IMR-90 (cell line): ENCODE measurements at regions not wholly inside any gene's neighbourhood (a gene's known extent, or its start where the extent isn't known, plus 50 kb on each side); places are given as distances from the start of the nearest gene placed in this dataset.

Experiments
- ATAC-seq: fragments of 200-7000 bp; cut with Tn5 transposase; 2 replicates; pipeline ENCODE4 v1.9.1; 2020; ENCODE audit warnings: low read depth, mild to moderate bottlenecking, moderate library complexity
- BruUV-seq: library from RNA; stranded (reverse); fragments of 400-500 nt; replicated peaks from 2 replicates; lab custom pipeline; 2021; lab: Mats Ljungman, UMichigan
- CTCF ChIA-PET: fragments of 300-600 bp; formaldehyde crosslinking; extraction: SDS; loops from one replicate; lab custom pipeline; 2021; ENCODE audit warnings: antibody characterized with exemption; lab: Yijun Ruan, JAX
- POLR2A ChIA-PET: fragments of 300-600 bp; sonication (Branson Sonifier 250); formaldehyde crosslinking; loops from one replicate; lab custom pipeline; 2022; ENCODE audit warnings: antibody characterized with exemption; ENCODE audit not compliant: unreplicated experiment; lab: Charles Lee
- DNase-seq: peaks from one replicate; pipeline ENCODE4 v3.0.0; 2013
- H2AFZ ChIP-seq: replicated peaks from 2 replicates; pipeline ENCODE3; 2013; ENCODE audit warnings: low read length, mild to moderate bottlenecking; ENCODE audit not compliant: poor library complexity
- H2AK5ac ChIP-seq: 2 replicates; pipeline ENCODE4 v1.6.1; 2013; ENCODE audit warnings: low read depth, low read length, inconsistent platforms
- H2AK9ac ChIP-seq: replicated peaks from 2 replicates; pipeline ENCODE3; 2013; ENCODE audit warnings: mild to moderate bottlenecking, low read depth, low read length, moderate library complexity; ENCODE audit not compliant: poor library complexity
- H2BK120ac ChIP-seq: 2 replicates; pipeline ENCODE4 v1.6.1; 2013; ENCODE audit warnings: low read depth, low read length, inconsistent platforms
- H2BK15ac ChIP-seq: 3 replicates; pipeline ENCODE4 v1.6.1; 2013; ENCODE audit warnings: low read depth, low read length, inconsistent platforms
- H2BK20ac ChIP-seq: 2 replicates; pipeline ENCODE4 v1.6.1; 2013; ENCODE audit warnings: low read depth, mild to moderate bottlenecking, inconsistent platforms, low read length, moderate library complexity
- H2BK5ac ChIP-seq: 2 replicates; pipeline ENCODE4 v1.6.1; 2013; ENCODE audit warnings: mild to moderate bottlenecking, low read depth, low read length, inconsistent platforms; ENCODE audit not compliant: poor library complexity, severe bottlenecking
- H3K14ac ChIP-seq: replicated peaks from 2 replicates; pipeline ENCODE4 v1.6.1; 2013; ENCODE audit warnings: low read depth, low read length, inconsistent platforms
- H3K18ac ChIP-seq: 2 replicates; pipeline ENCODE4 v1.6.1; 2013; ENCODE audit warnings: low read depth, low read length, control low read depth
- H3K23ac ChIP-seq: 2 replicates; pipeline ENCODE4 v1.6.1; 2013; ENCODE audit warnings: low read depth, low read length, inconsistent platforms
- H3K27ac ChIP-seq: 2 replicates; pipeline ENCODE4 v1.5.1; 2013; ENCODE audit warnings: mild to moderate bottlenecking, control low read depth, low read length; ENCODE audit not compliant: insufficient read depth
- H3K27me3 ChIP-seq: 2 replicates; pipeline ENCODE4 v1.6.1; 2013; ENCODE audit warnings: low read length; ENCODE audit not compliant: control insufficient read depth, insufficient read depth
- H3K36me3 ChIP-seq: 2 replicates; pipeline ENCODE4 v1.6.1; 2013; ENCODE audit warnings: low read length, mixed read lengths; ENCODE audit not compliant: control insufficient read depth, insufficient read depth
- H3K4ac ChIP-seq: 2 replicates; pipeline ENCODE4 v1.6.1; 2013; ENCODE audit warnings: low read depth, low read length, inconsistent platforms
- H3K4me1 ChIP-seq: 2 replicates; pipeline ENCODE4 v1.6.1; 2013; ENCODE audit warnings: low read length, mixed read lengths; ENCODE audit not compliant: control insufficient read depth, insufficient read depth
- H3K4me2 ChIP-seq: 2 replicates; pipeline ENCODE4 v1.6.1; 2013; ENCODE audit warnings: low read depth, mild to moderate bottlenecking, control low read depth, low read length, moderate library complexity
- H3K4me3 ChIP-seq: 2 replicates; pipeline ENCODE4 v1.5.1; 2013; ENCODE audit warnings: low read depth, mild to moderate bottlenecking, control low read depth, low read length, moderate library complexity; ENCODE audit not compliant: insufficient read depth
- H3K56ac ChIP-seq: 2 replicates; pipeline ENCODE4 v1.6.1; 2013; ENCODE audit warnings: low read length, inconsistent platforms; ENCODE audit not compliant: insufficient read depth; ENCODE audit errors: extremely low read depth
- H3K79me1 ChIP-seq, 2 experiments: 2 replicates each; pipeline ENCODE4 v1.6.1; 2013; ENCODE audit warnings: low read length in 2 of 2, inconsistent platforms in 1 of 2, low read depth in 1 of 2
- H3K9ac ChIP-seq: 2 replicates; pipeline ENCODE4 v1.6.1; 2013; ENCODE audit warnings: low read depth, low read length, control low read depth
- H3K9me1 ChIP-seq: 2 replicates; pipeline ENCODE4 v1.6.1; 2013; ENCODE audit warnings: low read length, inconsistent platforms; ENCODE audit not compliant: insufficient read depth
- H3K9me3 ChIP-seq: 2 replicates; pipeline ENCODE4 v1.6.1; 2013; ENCODE audit warnings: low read length; ENCODE audit not compliant: control insufficient read depth, insufficient read depth
- H4K20me1 ChIP-seq: 2 replicates; pipeline ENCODE4 v1.6.1; 2013; ENCODE audit warnings: low read length, inconsistent platforms; ENCODE audit not compliant: insufficient read depth
- H4K5ac ChIP-seq: 2 replicates; pipeline ENCODE4 v1.6.1; 2013; ENCODE audit warnings: mild to moderate bottlenecking, low read depth, low read length, control low read depth
- H4K8ac ChIP-seq, 2 experiments: 2 replicates each; pipeline ENCODE4 v1.6.1; 2013; ENCODE audit warnings: low read depth in 2 of 2, low read length in 2 of 2, control low read depth in 1 of 2, inconsistent platforms in 1 of 2
- H4K91ac ChIP-seq: 2 replicates; pipeline ENCODE4 v1.6.1; 2013; ENCODE audit warnings: low read depth, low read length, inconsistent platforms; ENCODE audit not compliant: insufficient read depth
- CEBPB ChIP-seq: IDR thresholded peaks from 2 replicates; pipeline ENCODE4 v1.6.1; 2012; ENCODE audit warnings: low read depth, low read length, improper control_type of control experiment
- FOS ChIP-seq: fragments of 150-350 bp; IDR thresholded peaks from 2 replicates; pipeline ENCODE4 v1.6.1; 2016; ENCODE audit warnings: low read depth, low read length
- WGBS, 2 experiments: methylation state at CpG; one replicate each; pipeline versions ENCODE4 v1.1.5 to v1.1.7; 2013; ENCODE audit warnings: missing lambda C conversion rate in 2 of 2; ENCODE audit not compliant: insufficient read length in 1 of 2; ENCODE audit errors: extremely low coverage in 2 of 2; 5-methylcytosine and 5-hydroxymethylcytosine counted together
- dilution Hi-C: fragments of 300-500 bp; cut with HindIII; formaldehyde crosslinking; loops from one replicate; pipeline ENCODE4 v1.14.3; 2018; ENCODE audit warnings: low sequenced_read_pairs; ENCODE audit not compliant: unreplicated experiment
- in situ Hi-C: fragments of 300-500 bp; cut with MboI; formaldehyde crosslinking; loops from 3 replicates; pipeline ENCODE4 v1.14.3; 2019; ENCODE audit warnings: low sequenced_read_pairs, inconsistent platforms, mixed read lengths
- intact Hi-C: fragments of 100-400 bp; cut with micrococcal nuclease; formaldehyde crosslinking; loops from 2 replicates; pipeline ENCODE4 v1.10.0; 2022

DNA sequence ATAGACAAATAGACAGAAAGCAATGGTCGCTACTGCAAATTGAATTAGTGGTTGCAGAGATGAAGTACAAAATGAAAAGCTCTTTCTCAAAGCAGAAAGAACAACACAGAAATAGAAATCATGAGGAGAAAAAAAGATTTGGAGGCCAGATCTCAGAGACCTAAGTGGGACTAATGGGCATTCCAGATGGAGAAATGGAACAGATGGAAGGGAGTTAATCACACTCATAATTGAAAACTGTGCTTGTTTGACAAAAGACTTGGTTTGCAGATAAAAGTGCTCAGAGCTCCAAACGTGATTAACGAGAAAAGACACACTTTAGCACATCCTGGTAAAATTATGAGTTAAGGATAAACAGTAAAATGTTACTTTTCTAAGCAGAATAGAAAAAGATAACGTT lies 58.1 kb upstream of the SNRPB2 start:
- no peak for TF ChIP-seq CEBPB
- TF ChIP-seq FOS, result no peak
- Histone ChIP-seq H3K14ac (no peak overlapping the region), H3K79me1 (no peaks in the 10 kb centered on the region), H3K36me3 (no peaks in the 10 kb centered on the region), H3K27me3 (no peaks in the 10 kb centered on the region), H2AFZ (no peak overlapping the region), H4K20me1 (no peaks in the 10 kb centered on the region), H2BK120ac (no peak overlapping the region), H3K4me3 (no peak overlapping the region), H3K9ac (no peak overlapping the region), H3K4ac (no peak overlapping the region), H3K23ac (no peak overlapping the region), H3K18ac (no peak overlapping the region), H3K4me2 (no peak overlapping the region), H3K9me1 (no peaks in the 10 kb centered on the region), H4K5ac (no peak overlapping the region), H4K91ac (no peak overlapping the region), H4K8ac (no peak overlapping the region), H2BK20ac (no peak overlapping the region), H2BK5ac (no peak overlapping the region), H2AK5ac (no peak overlapping the region), H3K9me3 (no peaks in the 10 kb centered on the region), H3K27ac (no peak overlapping the region), H2AK9ac (no peak overlapping the region), H3K56ac (no peak overlapping the region), H2BK15ac (no peak overlapping the region), H3K4me1 (no peaks in the 10 kb centered on the region)
- ATAC-seq, result no peak
- dilution Hi-C loops, result no loop called here
- POLR2A ChIA-PET, result no interaction called here
- CTCF ChIA-PET, result interaction anchor here (0.6 kb wide), 1 partner anchor 8 kb away, joined by 4 read pairs; no protein-coding TSS in a partner anchor
- intact Hi-C loops, result no loop called here
- BruUV-seq, result no TSS peak
- DNase-seq, result no peak
- in situ Hi-C loops, result no loop called here
- WGBS, 2 experiments, result no CpG with 5 or more reads among the region's 4 CpGs
